Vagina (tissue), 2 donors: ENCODE measurements at regions not wholly inside any gene's neighbourhood (a gene's known extent, or its start where the extent isn't known, plus 50 kb on each side); places are given as distances from the start of the nearest gene placed in this dataset.

Source experiments
- DNase-seq, 2 donors: peaks; one replicate each; pipeline ENCODE4 v3.0.0-alpha.2; 2017; ENCODE audit errors: extremely low spot score in 2 of 2
- H3K27ac ChIP-seq: fragments of 200-600 bp; sonication (generic); one replicate; pipeline ENCODE4 v1.5.1; 2019
- H3K27me3 ChIP-seq: fragments of 200-600 bp; sonication (generic); one replicate; pipeline ENCODE4 v1.5.1; 2019
- H3K36me3 ChIP-seq, 2 donors: fragments of 200-600 bp; sonication (generic); one replicate each; pipeline ENCODE4 v1.5.1; 2017 to 2019
- H3K4me1 ChIP-seq: fragments of 200-600 bp; sonication (generic); one replicate; pipeline ENCODE4 v1.5.1; 2019
- H3K4me3 ChIP-seq, 2 donors: fragments of 200-600 bp; sonication (generic); 1 replicate in 1 of 2; 2 replicates in 1 of 2; pipeline ENCODE4 v1.5.1; 2016 to 2019
- H3K9me3 ChIP-seq: fragments of 200-600 bp; sonication (generic); one replicate; pipeline ENCODE4 v1.5.1; 2019
- CTCF ChIP-seq, 3 experiments: fragments of 450-650 bp in 2 of 3; fragments of 200-600 bp in 1 of 3; sonication (generic) in 1 of 3; IDR thresholded peaks; one replicate each; pipeline ENCODE4 v1.5.1; 2017 to 2019; ENCODE audit warnings: antibody characterized with exemption in 3 of 3, mild to moderate bottlenecking in 2 of 3, moderate library complexity in 2 of 3
- POLR2A ChIP-seq, 2 donors: fragments of 450-650 bp; IDR thresholded peaks; one replicate each; pipeline ENCODE4 v1.6.1; 2017; ENCODE audit warnings: antibody characterized with exemption in 2 of 2, mild to moderate bottlenecking in 2 of 2, moderate library complexity in 2 of 2
- POLR2AphosphoS5 ChIP-seq, 2 donors: sonication (generic); formaldehyde crosslinking; IDR thresholded peaks; one replicate each; pipeline ENCODE4 v1.9.0; 2017; ENCODE audit warnings: antibody characterized with exemption in 2 of 2, mild to moderate bottlenecking in 2 of 2, low read depth in 1 of 2; ENCODE audit not compliant: insufficient read depth in 1 of 2
- intact Hi-C: fragments of 100-400 bp; cut with DNase I; formaldehyde crosslinking; loops from one replicate; pipeline ENCODE4 v1.15.1; 2023

DNA sequence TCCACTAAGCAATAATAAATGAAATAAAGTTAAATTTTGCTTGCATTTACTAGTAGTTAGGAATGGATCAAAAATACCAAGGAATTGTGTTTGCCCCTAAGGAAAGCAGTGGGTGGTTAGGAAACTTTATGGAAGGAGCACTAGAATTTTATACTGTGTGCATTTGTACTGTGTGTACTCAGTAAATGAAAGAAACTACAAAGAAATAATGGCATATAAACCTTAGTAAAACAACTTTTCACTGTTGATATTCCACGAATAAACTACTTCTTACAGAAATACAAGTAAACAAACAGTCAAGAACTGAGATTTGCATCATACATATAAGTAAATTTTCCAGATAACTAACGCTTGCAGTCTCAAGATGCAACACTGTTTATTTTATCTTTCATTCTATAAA, 103.7 kb upstream of the PARP8 start:
- no peaks in the 10 kb centered on the region for H3K9me3 ChIP-seq
- no peak for DNase-seq
- no peaks in the 10 kb centered on the region for H3K4me1 ChIP-seq
- intact Hi-C loops, result no loop called here
- no peak overlapping the region for H3K4me3 ChIP-seq
- no peak overlapping the region for H3K27ac ChIP-seq
- no peak for TF ChIP-seq CTCF (IDR thresholded peaks at IDR 0.05)
- H3K36me3 ChIP-seq, result no peaks in the 10 kb centered on the region
- H3K27me3 ChIP-seq, result no peaks in the 10 kb centered on the region

DNA sequence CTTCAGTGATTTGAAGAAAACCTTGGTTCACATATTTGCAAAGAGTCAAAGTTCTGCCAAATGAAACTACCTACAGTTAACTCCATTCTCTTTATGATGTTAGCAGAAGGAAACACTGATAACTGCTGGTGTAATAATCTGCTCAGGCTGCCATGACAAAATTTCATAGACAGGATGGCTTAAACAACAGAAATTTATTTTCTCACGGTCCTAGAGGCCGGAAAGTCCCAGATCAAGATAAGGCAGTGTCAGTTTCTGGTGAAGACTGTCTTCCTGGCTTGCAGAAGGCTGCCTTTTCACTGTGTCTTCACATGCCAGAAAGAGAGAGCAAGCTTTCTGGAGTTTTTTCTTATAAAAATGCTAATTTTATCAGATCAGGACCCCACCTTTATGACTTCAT, 102.4 kb upstream of the PARP8 start:
- Histone ChIP-seq H3K36me3 (no peaks in the 10 kb centered on the region), H3K9me3 (no peaks in the 10 kb centered on the region), H3K4me3 (no peak overlapping the region), H3K27me3 (no peaks in the 10 kb centered on the region), H3K27ac (no peak overlapping the region), H3K4me1 (no peaks in the 10 kb centered on the region)
- DNase-seq, result no peak
- intact Hi-C loops, result no loop called here
- no peak for TF ChIP-seq POLR2AphosphoS5 (IDR thresholded peaks at IDR 0.05; ENCODE audit: insufficient read depth in 1 of 2, low read depth in 1 of 2)
- TF ChIP-seq CTCF (IDR thresholded peaks at IDR 0.05), result no peak
- no peak for TF ChIP-seq POLR2A (IDR thresholded peaks at IDR 0.05)

GRCh38 chr5:50564558-50564957, 101.9 kb upstream of the PARP8 start:
- Histone ChIP-seq H3K4me3 (no peak overlapping the region), H3K9me3 (no peaks in the 10 kb centered on the region), H3K4me1 (no peaks in the 10 kb centered on the region), H3K36me3 (no peaks in the 10 kb centered on the region), H3K27me3 (no peaks in the 10 kb centered on the region), H3K27ac (no peak overlapping the region)
- DNase-seq, result no peak
- no peak for TF ChIP-seq POLR2AphosphoS5 (IDR thresholded peaks at IDR 0.05; ENCODE audit: insufficient read depth in 1 of 2, low read depth in 1 of 2)
- no peak for TF ChIP-seq POLR2A (IDR thresholded peaks at IDR 0.05)
- TF ChIP-seq CTCF (IDR thresholded peaks at IDR 0.05), result no peak
- intact Hi-C loops, result no loop called here

GRCh38 chr5:50574121-50574520, 92.3 kb upstream of the PARP8 start:
- intact Hi-C loops, result no loop called here
- no peaks in the 10 kb centered on the region for H3K36me3 ChIP-seq
- no peak for DNase-seq
- no peaks in the 10 kb centered on the region for H3K4me1 ChIP-seq
- TF ChIP-seq POLR2AphosphoS5 (IDR thresholded peaks at IDR 0.05; ENCODE audit: insufficient read depth in 1 of 2, low read depth in 1 of 2) (no peak), POLR2A (IDR thresholded peaks at IDR 0.05) (no peak), CTCF (IDR thresholded peaks at IDR 0.05) (no peak)
- H3K27me3 ChIP-seq, result no peaks in the 10 kb centered on the region
- no peaks in the 10 kb centered on the region for H3K9me3 ChIP-seq
- H3K4me3 ChIP-seq, result no peak overlapping the region
- H3K27ac ChIP-seq, result no peak overlapping the region

DNA sequence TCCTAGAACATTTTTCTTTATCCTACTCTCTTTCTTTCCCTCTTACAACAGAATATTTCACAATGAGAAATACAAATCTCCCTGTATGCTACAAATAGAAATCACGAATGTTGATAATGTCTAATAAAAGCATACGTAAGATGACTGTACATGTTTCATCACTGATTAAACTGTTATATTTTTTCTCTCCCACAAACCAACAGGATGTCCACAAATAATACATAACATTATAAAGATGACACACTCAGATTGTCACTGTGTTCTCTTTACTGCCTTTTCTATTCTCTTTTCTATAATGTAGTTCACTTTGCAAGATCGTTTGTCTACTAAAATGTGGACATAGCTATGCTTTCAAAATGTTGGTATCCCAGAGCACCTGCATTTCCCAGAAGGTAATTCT, 90.7 kb upstream of the PARP8 start:
- Histone ChIP-seq H3K27me3 (no peaks in the 10 kb centered on the region), H3K4me3 (no peak overlapping the region), H3K36me3 (no peaks in the 10 kb centered on the region), H3K9me3 (no peaks in the 10 kb centered on the region), H3K4me1 (no peaks in the 10 kb centered on the region), H3K27ac (no peak overlapping the region)
- no peak for DNase-seq
- intact Hi-C loops, result no loop called here
- TF ChIP-seq CTCF (IDR thresholded peaks at IDR 0.05) (no peak), POLR2A (IDR thresholded peaks at IDR 0.05) (no peak), POLR2AphosphoS5 (IDR thresholded peaks at IDR 0.05; ENCODE audit: insufficient read depth in 1 of 2, low read depth in 1 of 2) (no peak)
